ENCODE measurements at regions not wholly inside any gene's neighbourhood (a gene's known extent, or its start where the extent isn't known, plus 50 kb on each side); places are given as distances from the start of the nearest gene placed in this dataset.
"Not testable (repeated sequence)": the region's sequence is repeated elsewhere in the genome, so short reads cannot be mapped to it uniquely, and the experiment has no call there.

DNA sequence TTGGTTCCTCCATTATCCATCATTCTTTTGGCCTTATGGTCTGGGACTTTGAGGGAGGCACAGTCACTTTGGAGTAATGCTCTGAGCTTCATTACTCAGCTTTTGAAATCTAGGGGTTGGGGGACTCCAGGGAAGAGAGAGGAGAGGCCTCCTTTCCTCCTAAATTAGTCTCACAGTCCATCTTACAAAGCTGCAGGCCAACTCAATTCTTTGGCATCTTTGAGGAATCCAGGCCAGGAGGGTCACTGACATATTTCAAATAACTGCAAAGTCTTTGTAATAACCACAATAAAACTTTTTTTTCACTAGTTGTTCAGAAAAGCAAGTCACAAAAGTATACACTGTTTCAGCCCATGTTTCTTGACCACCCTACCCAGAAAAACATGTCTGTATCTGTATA lies 73.3 kb upstream of the FAR1 start:
- Histone ChIP-seq H3K27me3 (no peaks in the 10 kb centered on the region), H3K4me1 (no peaks in the 10 kb centered on the region), H3K27ac (no peak overlapping the region), H3K9me3 (no peaks in the 10 kb centered on the region), H3K4me3 (no peak overlapping the region), H3K36me3 (no peaks in the 10 kb centered on the region)
- TF ChIP-seq, protein P1, sequence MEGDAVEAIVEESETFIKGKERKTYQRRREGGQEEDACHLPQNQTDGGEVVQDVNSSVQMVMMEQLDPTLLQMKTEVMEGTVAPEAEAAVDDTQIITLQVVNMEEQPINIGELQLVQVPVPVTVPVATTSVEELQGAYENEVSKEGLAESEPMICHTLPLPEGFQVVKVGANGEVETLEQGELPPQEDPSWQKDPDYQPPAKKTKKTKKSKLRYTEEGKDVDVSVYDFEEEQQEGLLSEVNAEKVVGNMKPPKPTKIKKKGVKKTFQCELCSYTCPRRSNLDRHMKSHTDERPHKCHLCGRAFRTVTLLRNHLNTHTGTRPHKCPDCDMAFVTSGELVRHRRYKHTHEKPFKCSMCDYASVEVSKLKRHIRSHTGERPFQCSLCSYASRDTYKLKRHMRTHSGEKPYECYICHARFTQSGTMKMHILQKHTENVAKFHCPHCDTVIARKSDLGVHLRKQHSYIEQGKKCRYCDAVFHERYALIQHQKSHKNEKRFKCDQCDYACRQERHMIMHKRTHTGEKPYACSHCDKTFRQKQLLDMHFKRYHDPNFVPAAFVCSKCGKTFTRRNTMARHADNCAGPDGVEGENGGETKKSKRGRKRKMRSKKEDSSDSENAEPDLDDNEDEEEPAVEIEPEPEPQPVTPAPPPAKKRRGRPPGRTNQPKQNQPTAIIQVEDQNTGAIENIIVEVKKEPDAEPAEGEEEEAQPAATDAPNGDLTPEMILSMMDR (IDR thresholded peaks at IDR 0.05): no peak
- intact Hi-C loops (cut with DNase I; ENCODE audit: low total_unique reads): no loop called here
- no peak for DNase-seq

GRCh38 chr11:13594044-13594443 lies 74.4 kb upstream of the FAR1 start:
- intact Hi-C loops (cut with DNase I; ENCODE audit: low total_unique reads): no loop called here
- TF ChIP-seq, protein P1 (IDR thresholded peaks at IDR 0.05): no peak
- Histone ChIP-seq H3K9me3 (no peaks in the 10 kb centered on the region), H3K4me1 (no peaks in the 10 kb centered on the region), H3K36me3 (no peaks in the 10 kb centered on the region), H3K27ac (no peak overlapping the region), H3K27me3 (no peaks in the 10 kb centered on the region), H3K4me3 (no peak overlapping the region)
- no peak for DNase-seq

GRCh38 chr11:13578514-13579140 lies 82.8 kb upstream of the PTH start:
- H3K27me3 ChIP-seq: no peaks in the 10 kb centered on the region
- no peaks in the 10 kb centered on the region for H3K4me1 ChIP-seq
- no peak for DNase-seq
- TF ChIP-seq, protein P1 (IDR thresholded peaks at IDR 0.05): no peak
- intact Hi-C loops (cut with DNase I; ENCODE audit: low total_unique reads): no loop called here
- no peak overlapping the region for H3K4me3 ChIP-seq
- H3K27ac ChIP-seq: no peak overlapping the region
- peaks cover 0 to 3% (median 0%) of the 10 kb centered on the region in 3 donors for H3K9me3 ChIP-seq
- no peaks in the 10 kb centered on the region for H3K36me3 ChIP-seq

DNA sequence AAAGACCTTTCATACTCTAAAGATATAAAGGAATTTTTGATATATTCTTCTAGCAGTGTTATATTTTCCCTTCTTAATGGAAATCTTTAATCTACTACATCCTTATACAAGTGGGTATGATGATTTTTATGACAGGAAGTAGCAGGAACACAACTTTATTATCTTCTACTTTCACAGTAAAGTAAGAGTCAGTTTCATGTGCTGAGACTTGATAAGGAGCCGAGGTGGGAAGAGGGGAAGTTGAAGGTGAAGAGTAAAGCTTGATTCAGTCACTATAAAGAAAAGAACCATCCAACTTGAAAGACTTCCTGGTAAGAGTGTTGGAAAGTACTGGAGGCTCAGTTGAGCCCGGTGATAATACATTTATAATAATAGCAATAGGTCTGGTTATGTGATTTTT lies 82.1 kb upstream of the PTH start:
- Histone ChIP-seq H3K9me3 (peaks cover 0 to 3% (median 0%) of the 10 kb centered on the region in 3 donors), H3K27me3 (no peaks in the 10 kb centered on the region), H3K36me3 (no peaks in the 10 kb centered on the region), H3K4me3 (no peak overlapping the region), H3K27ac (no peak overlapping the region), H3K4me1 (no peaks in the 10 kb centered on the region)
- DNase-seq: no peak
- TF ChIP-seq, protein P1 (IDR thresholded peaks at IDR 0.05): no peak
- intact Hi-C loops (cut with DNase I; ENCODE audit: low total_unique reads): no loop called here

GRCh38 chr11:13576995-13577394 lies 81.2 kb upstream of the PTH start:
- no peak for DNase-seq
- TF ChIP-seq, protein P1 (IDR thresholded peaks at IDR 0.05): no peak
- intact Hi-C loops (cut with DNase I; ENCODE audit: low total_unique reads): no loop called here
- no peaks in the 10 kb centered on the region for H3K9me3 ChIP-seq
- H3K27ac ChIP-seq: no peak overlapping the region
- no peak overlapping the region for H3K4me3 ChIP-seq
- no peaks in the 10 kb centered on the region for H3K27me3 ChIP-seq
- no peaks in the 10 kb centered on the region for H3K36me3 ChIP-seq
- H3K4me1 ChIP-seq: no peaks in the 10 kb centered on the region

GRCh38 chr11:13575385-13575784 lies 79.6 kb upstream of the PTH start:
- H3K9me3 ChIP-seq; H3K4me3 ChIP-seq; intact Hi-C loops (cut with DNase I; ENCODE audit: low total_unique reads); H3K27ac ChIP-seq; H3K36me3 ChIP-seq; H3K27me3 ChIP-seq; H3K4me1 ChIP-seq; DNase-seq: not testable (repeated sequence)

All from tibial artery (tissue), 4 donors.